GM12872 (cell line): ENCODE measurements at regions not wholly inside any gene's neighbourhood (a gene's known extent, or its start where the extent isn't known, plus 50 kb on each side); places are given as distances from the start of the nearest gene placed in this dataset.

Experiments
- TF ChIP-seq, protein P1 (sequence below): IDR thresholded peaks from 3 replicates; pipeline ENCODE4 v1.5.1; 2011; ENCODE audit warnings: low read depth, mild to moderate bottlenecking, low read length, moderate library complexity; ENCODE audit not compliant: insufficient read depth

DNA sequence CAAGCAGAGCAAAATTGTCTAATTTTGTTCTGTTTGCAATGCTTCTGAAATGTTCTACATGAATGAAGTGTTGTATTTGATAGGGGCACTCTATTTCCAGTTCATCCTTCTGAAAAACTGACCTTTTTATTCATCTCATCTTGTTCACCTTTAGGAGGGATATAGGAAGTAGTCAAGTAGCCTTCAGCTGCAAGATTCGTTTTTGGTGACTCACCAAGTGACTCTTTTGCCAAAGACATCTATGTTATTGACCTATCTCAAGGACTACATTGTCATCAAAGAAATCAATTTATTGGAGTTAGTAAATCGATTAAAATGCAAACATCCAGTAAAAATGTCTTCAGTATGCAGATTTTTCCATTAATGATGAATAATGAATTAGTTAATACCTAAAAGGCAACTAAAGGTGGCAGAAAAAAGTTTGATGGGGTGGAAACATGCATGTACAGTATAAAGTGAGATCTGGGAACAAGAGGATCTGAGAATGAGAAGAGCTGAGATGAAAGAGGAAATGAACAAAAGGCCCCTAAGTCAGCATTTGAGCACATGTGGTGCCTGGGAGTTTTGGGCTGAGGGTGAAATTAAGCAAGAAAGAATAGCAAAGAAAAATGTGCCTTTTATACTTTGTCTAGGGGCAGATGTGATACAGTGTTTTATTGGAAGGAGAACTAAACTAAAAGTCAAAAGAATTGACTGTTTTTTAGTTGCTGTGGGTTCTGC lies 255.1 kb upstream of the LINC00305 start:
- TF ChIP-seq, protein P1, sequence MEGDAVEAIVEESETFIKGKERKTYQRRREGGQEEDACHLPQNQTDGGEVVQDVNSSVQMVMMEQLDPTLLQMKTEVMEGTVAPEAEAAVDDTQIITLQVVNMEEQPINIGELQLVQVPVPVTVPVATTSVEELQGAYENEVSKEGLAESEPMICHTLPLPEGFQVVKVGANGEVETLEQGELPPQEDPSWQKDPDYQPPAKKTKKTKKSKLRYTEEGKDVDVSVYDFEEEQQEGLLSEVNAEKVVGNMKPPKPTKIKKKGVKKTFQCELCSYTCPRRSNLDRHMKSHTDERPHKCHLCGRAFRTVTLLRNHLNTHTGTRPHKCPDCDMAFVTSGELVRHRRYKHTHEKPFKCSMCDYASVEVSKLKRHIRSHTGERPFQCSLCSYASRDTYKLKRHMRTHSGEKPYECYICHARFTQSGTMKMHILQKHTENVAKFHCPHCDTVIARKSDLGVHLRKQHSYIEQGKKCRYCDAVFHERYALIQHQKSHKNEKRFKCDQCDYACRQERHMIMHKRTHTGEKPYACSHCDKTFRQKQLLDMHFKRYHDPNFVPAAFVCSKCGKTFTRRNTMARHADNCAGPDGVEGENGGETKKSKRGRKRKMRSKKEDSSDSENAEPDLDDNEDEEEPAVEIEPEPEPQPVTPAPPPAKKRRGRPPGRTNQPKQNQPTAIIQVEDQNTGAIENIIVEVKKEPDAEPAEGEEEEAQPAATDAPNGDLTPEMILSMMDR = no peak

DNA sequence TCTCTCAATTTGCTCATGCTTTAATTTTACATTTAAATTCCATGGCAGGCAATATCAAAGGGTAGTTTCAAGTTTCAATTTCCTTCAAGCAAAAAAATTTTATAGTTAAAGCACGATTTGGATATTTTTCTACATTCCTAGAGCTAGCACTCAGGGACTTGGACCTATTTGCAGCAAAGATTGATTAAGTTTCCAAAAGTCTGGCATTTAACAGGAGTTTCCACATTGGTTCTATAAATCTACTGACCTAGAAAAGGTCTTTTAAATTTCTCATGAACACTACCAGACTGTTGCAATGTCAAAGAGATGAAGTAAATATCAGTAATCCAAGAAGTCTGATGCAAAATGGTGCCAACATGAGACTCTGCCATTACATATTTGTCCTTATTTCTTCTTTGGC lies 253.7 kb upstream of the LINC00305 start:
- TF ChIP-seq, protein P1 = no peak

DNA sequence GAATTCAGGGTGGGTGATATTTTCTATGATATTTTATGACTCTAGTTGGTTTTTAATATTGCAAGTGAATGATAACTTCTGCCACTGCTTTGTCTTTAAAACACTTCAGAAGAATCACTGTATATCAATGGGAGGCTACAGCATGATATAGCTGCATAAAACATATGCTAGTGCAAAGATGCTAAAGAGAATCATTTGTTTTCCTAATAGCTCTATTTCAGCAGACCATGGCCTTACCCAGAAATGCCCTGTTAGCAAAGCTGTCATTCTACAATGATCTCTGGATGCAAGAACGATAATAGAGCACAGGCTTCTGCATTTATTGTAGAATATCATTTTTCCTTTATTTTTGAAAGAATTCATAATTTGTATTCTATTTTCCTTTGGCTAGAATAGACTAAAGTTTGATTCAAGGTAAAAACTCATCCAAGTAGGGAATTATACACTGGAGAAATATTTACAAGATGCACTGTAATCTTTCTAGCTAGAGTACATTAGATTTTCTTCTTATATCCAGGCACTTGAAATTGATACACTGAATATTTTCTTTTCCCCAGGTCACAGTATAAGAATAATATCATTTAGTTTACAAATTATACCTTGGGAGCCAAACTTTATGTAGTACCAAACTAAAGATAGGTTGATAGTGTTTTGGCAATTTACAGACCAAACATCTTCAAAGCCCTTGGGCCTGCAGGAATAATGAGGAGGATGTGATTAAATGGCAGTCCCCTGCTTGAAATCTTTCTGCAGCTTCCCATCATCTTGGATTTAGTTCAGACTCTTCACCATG lies 252.6 kb upstream of the LINC00305 start:
- TF ChIP-seq, protein P1 = no peak

DNA sequence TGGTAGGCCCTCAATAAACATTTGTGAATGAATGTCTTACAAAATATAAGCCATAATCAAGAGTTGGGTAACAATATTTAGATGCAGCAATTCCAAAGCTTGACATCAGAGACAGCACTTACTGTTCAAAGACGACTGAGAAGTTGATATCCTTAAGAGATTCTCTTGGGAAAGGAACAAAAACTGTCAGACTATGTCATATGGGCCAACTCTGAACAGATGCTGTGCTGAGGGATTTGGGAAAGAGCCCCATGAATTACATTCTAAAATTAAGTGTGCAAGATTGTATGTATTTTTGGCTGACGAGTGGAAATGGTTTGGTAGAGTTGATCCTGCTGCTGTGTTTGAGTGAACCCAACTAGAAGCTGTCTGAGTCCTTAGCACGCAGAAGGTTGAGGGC lies 250.7 kb upstream of the LINC00305 start:
- TF ChIP-seq, protein P1 = no peak

DNA sequence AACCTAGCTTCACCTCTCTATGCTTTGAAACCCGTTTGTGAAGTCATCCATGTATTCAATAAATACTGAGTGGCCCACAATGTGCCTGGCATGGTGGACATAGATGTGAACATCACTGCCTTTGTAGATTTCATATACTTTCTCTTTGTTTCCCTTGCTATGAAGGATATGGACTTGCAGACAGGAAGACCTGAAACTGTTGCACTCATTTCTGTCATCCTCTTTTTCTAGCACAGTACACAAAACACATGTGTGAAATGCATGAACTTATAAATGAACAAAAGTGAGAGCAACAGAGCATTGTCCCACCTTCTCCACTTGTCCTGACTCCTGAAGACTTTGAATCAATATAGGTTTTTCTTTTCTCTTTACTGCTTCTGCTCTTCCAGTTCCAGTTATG lies 249.4 kb upstream of the LINC00305 start:
- TF ChIP-seq, protein P1 = no peak

DNA sequence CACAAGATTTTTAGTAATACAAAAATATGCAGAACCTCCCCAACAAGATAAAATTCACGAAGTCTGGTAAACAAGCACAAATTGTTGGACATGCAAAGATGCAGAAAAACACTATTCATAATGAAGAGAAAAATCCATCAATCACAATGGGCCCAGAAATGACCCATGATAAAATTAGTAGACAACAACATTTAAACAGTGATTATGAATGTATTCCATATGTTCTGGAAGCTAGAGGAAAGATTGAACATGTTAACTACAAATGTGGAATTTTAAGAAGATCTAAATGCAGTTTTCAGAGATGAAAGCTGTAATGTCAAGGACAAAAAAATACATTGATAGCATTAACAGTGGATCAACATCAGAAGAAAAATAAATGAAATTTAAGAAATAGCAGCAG lies 243.3 kb upstream of the LINC00305 start:
- TF ChIP-seq, protein P1 = no peak

DNA sequence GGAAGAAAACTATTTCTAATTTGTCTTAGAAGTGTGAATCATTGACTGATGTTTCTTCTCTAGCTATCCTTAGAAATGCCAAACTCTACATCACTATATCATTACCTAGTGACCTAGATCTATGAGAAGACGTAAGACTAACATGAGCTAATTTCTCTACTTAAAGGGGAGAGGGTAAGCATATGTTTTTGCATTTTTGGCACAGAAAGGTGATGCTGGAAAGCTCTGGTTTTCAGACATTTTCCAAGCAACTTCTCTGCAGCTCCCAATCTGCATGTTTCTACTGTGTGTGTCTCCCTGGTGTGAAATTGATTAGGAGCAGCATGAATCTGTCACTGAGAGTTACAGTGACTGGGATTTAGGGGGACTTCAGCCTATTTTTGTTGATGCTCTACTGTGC lies 235.2 kb upstream of the LINC00305 start:
- TF ChIP-seq, protein P1 = no peak
